AG04450 (cell line): ENCODE measurements at regions not wholly inside any gene's neighbourhood (a gene's known extent, or its start where the extent isn't known, plus 50 kb on each side); places are given as distances from the start of the nearest gene placed in this dataset.
"Not testable (repeated sequence)": the region's sequence is repeated elsewhere in the genome, so short reads cannot be mapped to it uniquely, and the experiment has no call there.

Experiments
- CTCF ChIA-PET: fragments of 300-600, 350-600 bp; formaldehyde crosslinking; extraction: SDS; loops from one replicate; lab custom pipeline; 2022; ENCODE audit warnings: antibody characterized with exemption, inconsistent platforms; lab: Charles Lee
- POLR2A ChIA-PET: fragments of 350-600 bp; formaldehyde crosslinking; extraction: SDS; loops from one replicate; lab custom pipeline; 2021; ENCODE audit warnings: antibody characterized with exemption, inconsistent platforms; lab: Yijun Ruan, JAX
- DNase-seq: peaks from one replicate; pipeline ENCODE4 v3.0.0-alpha.2; 2011; ENCODE audit warnings: low read depth, low spot score
- H3K27ac ChIP-seq: one replicate; pipeline ENCODE4 v1.5.1; 2012; ENCODE audit warnings: low read depth, low read length, control low read depth
- H3K27me3 ChIP-seq: one replicate; pipeline ENCODE4 v1.6.0; 2012; ENCODE audit warnings: low read length; ENCODE audit not compliant: control insufficient read depth, insufficient read depth
- H3K4me3 ChIP-seq: 2 replicates; pipeline ENCODE4 v1.5.1; 2011; ENCODE audit warnings: mild to moderate bottlenecking, low read depth, low read length, control low read depth
- H3K9me3 ChIP-seq: 2 replicates; pipeline ENCODE4 v1.5.1; 2012; ENCODE audit warnings: low read length; ENCODE audit not compliant: control insufficient read depth, insufficient read depth
- CTCF ChIP-seq: IDR thresholded peaks from 2 replicates; pipeline ENCODE4 v1.5.1; 2011; ENCODE audit warnings: low read depth, low read length, control low read depth, inconsistent platforms

DNA sequence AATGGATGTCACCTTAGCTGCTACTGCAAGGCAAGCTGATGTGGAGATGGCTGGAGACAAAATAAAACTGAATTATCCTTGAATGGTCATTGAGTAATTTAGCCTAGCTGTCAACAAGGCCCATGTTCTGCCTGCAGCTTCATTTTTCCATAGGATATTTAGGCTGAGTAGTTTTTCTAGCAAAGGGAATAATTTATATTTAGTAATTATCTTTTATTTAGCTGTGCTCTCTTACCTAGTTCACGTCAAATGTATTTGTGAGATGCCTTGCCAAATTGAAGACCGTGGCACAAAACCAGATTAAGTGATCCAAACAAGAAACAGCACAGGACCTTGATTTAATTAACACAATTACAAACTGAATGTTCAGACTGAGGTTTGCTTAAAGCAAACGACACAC lies 77.4 kb upstream of the CEP162 start:
- no peaks in the 10 kb centered on the region for H3K9me3 ChIP-seq
- H3K27ac ChIP-seq, result no peak overlapping the region
- no peak for TF ChIP-seq CTCF
- no peaks in the 10 kb centered on the region for H3K27me3 ChIP-seq
- no peak overlapping the region for H3K4me3 ChIP-seq
- CTCF ChIA-PET, result no interaction called here
- POLR2A ChIA-PET, result no interaction called here
- no peak for DNase-seq

DNA sequence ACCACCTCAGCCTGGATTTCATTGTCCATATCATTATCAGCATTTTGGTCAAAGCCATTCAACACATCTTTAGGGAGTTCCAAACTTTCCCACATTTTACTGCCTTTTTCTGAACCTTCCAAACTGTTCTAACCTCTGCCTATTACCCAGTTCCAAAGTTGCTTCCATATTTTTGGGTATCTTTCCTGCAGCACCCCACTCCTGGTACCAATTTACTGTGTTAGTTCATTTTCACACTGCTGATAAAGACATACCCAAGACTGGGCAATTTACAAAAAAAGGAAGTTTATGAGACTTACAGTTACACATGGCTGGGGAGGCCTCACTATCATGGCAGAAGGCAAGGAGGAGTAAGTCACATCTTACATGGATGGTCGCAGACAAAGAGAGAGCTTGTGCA lies 63.6 kb upstream of the CEP162 start:
- H3K27ac ChIP-seq, DNase-seq, CTCF ChIA-PET, H3K27me3 ChIP-seq, H3K9me3 ChIP-seq, H3K4me3 ChIP-seq, POLR2A ChIA-PET: not testable (repeated sequence)

- Histone ChIP-seq H3K4me3 (no peak overlapping the region), H3K27ac (no peak overlapping the region), H3K9me3 (no peaks in the 10 kb centered on the region), H3K27me3 (no peaks in the 10 kb centered on the region)
- peak; percentile 40 for TF ChIP-seq CTCF
- DNase-seq, result no peak
- ChIA-PET CTCF (no interaction called here), POLR2A (no interaction called here)
Measured at GRCh38 chr6:84284428-84285049, 57.1 kb upstream of the CEP162 start.

DNA sequence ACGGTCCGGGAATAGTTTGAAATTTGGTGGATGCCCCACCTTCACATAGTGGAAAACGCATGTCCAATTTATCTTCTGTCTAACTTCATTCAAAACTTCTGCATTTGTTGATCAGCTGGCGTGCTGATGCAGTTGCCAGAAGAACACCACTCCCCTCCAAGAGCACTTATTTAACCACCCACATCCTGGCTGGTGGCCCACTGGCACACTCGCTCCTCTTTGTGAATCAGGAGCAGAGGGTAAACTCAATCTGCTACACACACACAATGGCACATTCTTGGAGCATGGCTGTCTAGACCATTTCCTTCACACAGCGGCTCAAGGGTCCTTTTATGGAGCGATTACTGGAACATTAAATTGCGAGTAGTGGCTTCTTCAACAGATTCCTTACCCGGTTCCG lies 55.1 kb upstream of the CEP162 start:
- POLR2A ChIA-PET, result no interaction called here
- no peak for DNase-seq
- H3K27ac ChIP-seq, result no peak overlapping the region

GRCh38 chr6:84280639-84281038 lies 53.2 kb upstream of the CEP162 start:
- no peaks in the 10 kb centered on the region for H3K27me3 ChIP-seq
- H3K27ac ChIP-seq, result no peak overlapping the region
- CTCF ChIA-PET, result no interaction called here
- POLR2A ChIA-PET, result no interaction called here
- no peak overlapping the region for H3K4me3 ChIP-seq
- H3K9me3 ChIP-seq, result no peaks in the 10 kb centered on the region
- DNase-seq, result no peak
- TF ChIP-seq CTCF, result no peak

More for the DNA sequence above, 55.1 kb upstream of the CEP162 start:
- Histone ChIP-seq H3K4me3 (no peak overlapping the region), H3K9me3 (no peaks in the 10 kb centered on the region), H3K27me3 (no peaks in the 10 kb centered on the region)
- CTCF ChIA-PET, result interaction anchor here (0.6 kb wide), 1 partner anchor 447 kb away, joined by 3 read pairs; no protein-coding TSS in a partner anchor
- no peak for TF ChIP-seq CTCF

- no peak overlapping the region for H3K27ac ChIP-seq
- CTCF ChIA-PET, result no interaction called here
Measured at GRCh38 chr6:84280030-84280429, 52.6 kb upstream of the CEP162 start.

More at GRCh38 chr6:84280030-84280429, 52.6 kb upstream of the CEP162 start:
- no peak for DNase-seq
- H3K9me3 ChIP-seq, result no peaks in the 10 kb centered on the region
- no peaks in the 10 kb centered on the region for H3K27me3 ChIP-seq
- TF ChIP-seq CTCF, result no peak
- H3K4me3 ChIP-seq, result no peak overlapping the region
- POLR2A ChIA-PET, result no interaction called here
